GM18858 (cell line): ENCODE measurements at regions not wholly inside any gene's neighbourhood (a gene's known extent, or its start where the extent isn't known, plus 50 kb on each side); places are given as distances from the start of the nearest gene placed in this dataset.

Source experiments
- ATAC-seq: cut with Tn5 transposase; IDR thresholded peaks from one replicate; pipeline ENCODE4 v1.9.1; 2021; ENCODE audit not compliant: unreplicated experiment

DNA sequence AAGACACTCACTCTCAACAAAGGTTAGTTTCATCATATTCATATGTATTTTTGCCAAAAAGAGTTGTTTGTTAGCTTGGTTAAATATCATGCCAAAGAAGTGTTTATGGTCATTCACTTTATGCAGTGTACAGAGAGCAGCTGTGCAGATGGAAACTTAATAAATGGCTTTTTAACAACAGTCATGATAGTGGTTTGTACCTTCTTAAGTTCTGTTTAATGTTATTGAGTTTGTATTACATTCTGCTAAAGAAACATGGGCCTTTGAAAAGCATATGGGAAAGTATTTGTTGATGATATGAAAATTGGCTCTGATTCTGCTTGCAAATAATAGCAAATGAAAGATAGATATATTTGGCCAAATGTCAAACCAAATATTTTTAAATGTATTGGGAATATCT lies 607.3 kb downstream of the NCAM2 start:
- ATAC-seq: no peak

DNA sequence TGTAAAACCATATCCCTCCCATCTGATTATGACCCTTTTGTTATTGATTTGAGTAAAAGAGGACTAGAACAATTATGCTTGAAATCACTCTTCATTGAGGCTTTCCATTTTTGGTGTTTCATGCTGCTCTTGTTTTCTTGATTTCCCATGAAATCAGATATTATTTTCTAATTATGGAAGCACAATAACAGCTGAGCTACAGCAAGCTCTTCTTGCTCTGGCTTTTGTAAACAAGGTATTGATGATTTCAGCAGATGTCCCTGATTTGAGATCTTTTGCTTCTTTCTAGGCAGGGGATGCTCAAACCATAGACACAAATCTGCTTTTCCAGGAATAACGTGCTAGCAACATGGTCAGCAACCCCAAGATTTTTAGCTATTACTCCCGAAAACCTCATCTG lies 607.8 kb downstream of the NCAM2 start:
- ATAC-seq: no peak

DNA sequence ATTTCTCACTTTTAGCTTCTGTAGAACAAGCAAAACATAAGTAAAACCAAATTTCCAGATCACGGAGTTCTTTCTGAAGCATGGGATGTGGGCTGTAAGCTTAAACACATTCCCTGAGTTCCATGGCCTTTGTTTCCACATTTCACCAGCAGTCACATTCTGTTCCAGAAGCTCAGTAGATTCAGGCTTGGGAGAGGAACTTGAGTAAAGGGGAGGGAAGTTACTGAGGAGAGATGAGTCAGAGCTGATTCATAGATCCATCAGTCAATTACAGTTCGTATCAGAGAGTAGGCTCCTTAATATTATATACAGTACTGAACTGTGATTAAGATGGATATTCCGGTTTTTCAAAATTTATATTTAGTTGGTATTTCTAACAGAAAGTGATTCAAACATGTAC lies 614.3 kb downstream of the NCAM2 start:
- ATAC-seq: no peak

DNA sequence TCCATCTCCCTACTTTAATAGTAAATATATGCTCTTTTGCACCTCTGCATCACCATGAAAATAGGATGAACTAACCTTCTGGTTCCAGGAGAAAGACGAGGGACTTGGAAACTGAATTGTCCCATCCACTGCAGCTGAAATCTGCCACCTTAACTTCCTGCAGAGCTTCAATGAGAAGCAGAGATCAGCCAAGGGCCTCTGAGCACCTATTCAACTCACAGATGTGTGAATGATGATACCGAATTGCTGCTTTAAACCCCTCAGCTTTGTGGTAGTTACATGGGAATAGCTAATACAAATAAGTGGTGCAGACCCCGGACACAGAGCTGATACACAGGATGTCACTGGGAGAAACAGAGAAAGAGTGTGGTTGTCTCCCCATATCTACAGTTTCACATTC lies 616.8 kb downstream of the NCAM2 start:
- no peak for ATAC-seq

DNA sequence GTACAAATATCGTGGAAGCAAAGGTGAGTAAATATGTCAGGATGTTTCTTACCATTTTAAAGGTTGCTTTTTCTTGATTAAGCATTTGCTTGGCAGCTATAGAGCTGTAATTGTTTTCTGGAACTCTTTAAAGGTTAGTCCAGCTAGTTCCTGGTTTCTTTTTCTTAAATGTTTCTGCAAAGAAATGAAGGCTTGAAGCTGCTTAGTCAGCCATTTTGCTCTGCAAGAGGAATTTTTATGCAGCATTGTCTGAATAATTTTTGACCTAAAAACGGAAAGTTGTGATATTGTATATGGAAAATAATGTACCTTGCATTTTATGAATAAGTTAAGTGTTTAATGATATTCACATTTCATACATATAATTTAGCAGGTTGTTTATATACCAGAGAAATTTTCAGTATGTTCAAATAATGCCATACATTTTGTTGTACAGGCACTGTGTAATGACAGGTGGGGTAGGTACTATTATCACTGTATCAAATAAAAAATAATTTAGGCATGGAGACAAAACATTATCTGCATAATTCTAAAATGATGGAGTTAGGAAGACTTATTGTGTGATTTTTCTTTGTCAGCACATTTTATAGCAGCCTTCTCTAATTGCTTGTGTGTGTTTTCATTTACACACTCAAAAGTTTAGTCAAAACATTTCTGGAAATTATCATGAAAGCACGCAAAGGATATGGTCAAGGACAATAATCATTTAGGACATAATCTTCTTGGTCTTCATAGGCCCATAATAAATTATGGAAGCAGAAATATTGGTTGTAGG lies 624.4 kb downstream of the NCAM2 start:
- ATAC-seq: no peak

DNA sequence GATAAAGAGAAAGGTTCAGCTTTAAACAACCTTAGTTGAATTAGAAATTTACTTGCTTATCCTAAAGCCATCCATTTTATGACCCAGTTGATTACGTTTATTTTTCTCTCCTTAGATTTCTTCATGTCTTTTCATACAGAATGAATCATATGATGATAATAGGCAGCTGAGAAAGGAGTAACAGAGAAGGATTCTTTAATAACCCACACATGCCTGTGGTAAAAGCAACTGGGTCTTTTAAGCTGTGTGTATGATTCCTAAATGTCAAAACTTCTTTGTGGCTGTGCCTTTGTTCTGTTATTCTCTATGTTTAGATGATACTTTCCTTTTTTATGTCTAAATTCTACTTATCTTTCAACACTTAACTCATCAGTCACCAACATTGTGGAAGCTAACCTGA lies 626.5 kb downstream of the NCAM2 start:
- no peak for ATAC-seq

DNA sequence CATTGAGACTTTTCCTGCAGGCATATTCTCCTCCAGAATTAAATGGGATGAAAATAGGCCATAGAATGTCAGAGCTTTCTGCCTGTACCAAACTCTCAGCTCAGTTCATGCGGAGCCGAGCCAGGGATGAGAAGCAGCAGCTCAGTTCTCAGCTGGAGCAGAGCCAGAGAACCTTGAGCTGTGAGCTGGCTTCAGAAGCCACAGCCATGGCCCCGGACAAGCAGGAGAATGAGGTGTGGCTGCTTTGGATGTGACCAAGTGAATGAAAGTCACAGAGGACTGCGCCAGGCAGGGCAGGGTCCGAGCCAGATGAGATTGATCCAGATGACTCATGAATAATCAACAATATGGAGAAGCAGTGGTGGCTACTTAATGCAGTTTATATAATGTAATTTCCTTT lies 633.8 kb downstream of the NCAM2 start:
- ATAC-seq: no peak

DNA sequence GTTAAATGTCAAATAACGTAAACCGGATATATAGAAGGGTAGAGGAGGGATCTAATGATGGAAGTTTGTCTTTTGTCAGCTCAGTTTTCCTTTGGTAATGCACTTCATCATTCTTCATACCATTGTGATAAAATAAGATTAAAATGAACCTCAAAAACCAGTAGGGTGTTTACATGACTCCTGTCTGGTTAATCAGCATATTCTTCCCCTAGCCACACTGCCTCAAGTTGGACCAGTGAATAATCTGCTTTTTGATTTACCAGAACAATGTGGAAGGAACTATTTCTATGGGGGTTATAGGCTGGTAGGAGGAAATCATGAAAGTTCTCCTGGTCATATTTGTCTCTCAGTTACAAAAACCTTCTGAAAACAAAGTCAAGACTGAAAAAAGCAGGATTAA lies 634.7 kb downstream of the NCAM2 start:
- no peak for ATAC-seq

DNA sequence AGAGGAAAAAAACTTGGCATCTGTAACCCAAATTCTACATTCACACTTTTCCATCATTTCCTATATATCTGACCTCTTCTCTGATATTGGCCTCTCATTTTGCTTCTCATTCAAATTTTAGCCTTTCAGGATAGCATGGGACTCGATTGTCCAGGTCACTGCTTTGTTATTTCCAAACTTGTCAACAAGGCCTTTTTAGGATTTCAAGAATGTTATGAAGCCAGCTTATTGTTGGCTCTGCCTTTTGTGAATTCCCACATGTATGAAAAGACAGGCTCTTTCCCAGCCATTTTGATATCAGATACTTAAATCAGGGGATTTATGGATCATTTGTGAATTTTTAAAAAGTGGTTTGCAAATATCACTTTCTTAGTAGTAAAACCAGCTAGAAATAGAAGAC lies 663.5 kb downstream of the NCAM2 start:
- no peak for ATAC-seq

DNA sequence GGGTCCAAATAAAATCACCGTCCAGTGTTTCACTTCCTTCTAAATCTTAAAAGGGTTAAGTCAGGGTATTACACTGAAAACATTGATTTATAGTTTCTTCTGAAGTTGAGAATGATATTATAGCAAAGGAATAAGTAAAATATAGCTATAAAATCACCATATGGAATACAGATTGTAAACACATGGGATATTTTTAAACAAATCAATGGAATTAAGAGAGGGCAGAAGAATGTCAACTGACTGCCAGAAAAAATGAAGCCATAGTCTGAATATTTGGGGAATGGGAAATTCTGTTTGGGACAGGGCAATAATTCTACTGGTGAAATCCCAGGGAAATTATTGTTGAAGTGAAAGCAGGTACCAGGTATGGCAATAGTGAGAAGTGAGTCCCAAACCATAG lies 664.6 kb downstream of the NCAM2 start:
- ATAC-seq: no peak

DNA sequence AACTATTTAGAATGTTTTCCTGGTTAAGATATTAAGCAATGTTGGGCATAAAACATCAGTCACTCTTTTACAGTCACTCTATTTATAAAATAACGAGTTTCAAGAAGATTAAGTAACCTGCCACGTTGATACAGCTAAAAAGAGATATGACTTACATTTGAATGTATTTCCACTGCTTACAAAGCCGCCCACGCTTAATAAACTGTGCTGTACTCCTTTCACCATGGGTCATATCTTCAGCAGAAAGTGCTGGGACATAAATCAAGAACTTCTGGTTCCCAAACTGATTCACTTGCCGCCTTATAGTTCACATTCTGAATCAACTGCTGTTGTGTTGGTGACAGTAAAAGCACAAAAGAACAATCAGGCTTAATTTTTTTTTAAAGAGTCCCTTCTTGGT lies 666.7 kb downstream of the NCAM2 start:
- no peak for ATAC-seq

DNA sequence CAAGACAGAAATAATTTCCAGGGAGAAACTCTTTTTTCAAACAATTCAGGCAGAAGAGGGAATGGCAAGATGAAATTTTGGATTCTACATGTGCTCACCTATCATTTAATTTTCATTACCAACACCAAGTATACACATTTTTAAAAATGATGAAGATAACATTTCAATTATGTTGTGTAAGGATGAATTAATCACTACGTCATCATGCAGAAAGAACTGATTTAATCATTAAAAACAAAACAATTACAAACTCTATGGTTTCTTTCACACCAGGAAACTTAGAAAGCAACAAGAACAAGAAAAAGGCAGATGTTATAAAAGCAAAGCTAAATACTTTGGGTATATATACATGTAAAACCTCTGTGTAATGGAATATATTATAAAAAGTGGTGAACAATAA lies 668.5 kb downstream of the NCAM2 start:
- no peak for ATAC-seq

DNA sequence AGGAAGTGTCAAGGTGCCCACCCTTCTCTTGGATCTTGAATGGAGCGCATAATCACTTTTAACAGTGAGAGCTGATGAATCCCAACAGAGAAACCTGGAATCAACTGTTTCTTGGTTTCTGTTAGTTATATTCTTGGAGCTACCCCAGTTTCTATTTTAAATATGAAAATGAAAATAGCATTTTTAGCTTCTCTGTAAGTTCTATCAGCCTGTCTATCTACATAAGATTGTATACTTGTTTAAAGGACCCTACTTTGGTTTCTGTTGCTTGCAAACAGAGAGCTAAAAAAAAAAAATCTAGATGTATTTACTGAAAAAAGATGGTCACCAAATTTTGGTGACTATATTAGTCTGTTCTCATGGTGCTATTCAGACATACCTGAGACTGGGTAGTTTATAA lies 670.0 kb downstream of the NCAM2 start:
- ATAC-seq: no peak

DNA sequence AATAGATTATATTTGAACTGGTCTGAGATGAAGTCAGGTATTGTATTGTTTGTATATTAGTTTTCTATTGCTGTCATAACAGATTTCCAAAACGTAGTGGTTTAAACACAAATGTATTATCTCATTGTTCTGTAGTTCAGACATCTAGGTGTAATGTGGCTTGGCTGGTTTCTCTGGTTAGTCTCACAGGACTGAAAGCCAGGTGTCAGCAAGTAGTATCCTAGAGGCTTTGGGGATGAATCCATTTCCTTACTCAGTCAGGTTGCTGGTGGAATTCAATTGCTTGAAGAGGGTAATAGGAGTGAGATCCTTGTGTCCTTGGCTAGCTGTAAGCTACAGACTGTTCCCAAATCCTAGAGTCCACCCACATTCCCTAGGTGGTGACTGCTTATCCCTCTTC lies 675.8 kb downstream of the NCAM2 start:
- ATAC-seq: no peak

DNA sequence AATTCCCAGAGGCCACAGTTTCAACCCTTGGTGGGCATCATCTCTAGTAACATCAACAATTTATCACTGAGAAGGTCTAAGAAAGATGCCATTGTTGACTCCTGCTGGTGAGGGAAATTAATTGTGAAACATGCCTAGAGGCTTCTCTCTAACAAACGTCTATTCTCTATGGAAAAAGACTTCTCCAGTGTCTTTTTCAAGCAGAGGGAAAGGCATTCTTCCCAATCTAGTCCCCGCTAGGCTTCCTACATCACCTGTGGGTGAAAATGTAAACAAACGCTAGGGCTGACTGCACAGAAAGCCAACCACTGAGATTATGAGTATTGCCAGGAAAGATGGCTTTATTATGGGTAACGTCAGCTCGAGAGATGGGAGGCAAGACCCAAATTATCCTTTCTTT lies 677.4 kb downstream of the NCAM2 start:
- ATAC-seq: no peak

DNA sequence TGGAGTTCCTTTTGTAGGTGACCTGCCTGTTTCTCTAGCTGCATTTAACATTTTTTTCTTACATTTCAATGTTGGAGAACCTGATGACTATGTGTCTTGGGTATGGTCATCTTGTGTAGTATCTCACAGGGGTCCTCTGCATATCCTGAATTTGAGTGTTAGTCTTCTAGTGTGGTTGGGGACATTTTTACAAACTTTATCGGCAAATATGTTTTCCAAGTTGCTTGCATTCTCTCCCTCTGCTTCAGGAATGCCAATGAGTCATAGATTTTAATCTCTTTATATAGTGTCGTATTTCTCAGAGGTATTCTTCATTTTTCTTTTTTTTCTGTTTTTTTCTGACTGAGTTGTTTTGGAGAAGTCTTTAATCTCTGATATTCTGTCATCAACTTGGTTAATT lies 684.0 kb downstream of the NCAM2 start:
- no peak for ATAC-seq

DNA sequence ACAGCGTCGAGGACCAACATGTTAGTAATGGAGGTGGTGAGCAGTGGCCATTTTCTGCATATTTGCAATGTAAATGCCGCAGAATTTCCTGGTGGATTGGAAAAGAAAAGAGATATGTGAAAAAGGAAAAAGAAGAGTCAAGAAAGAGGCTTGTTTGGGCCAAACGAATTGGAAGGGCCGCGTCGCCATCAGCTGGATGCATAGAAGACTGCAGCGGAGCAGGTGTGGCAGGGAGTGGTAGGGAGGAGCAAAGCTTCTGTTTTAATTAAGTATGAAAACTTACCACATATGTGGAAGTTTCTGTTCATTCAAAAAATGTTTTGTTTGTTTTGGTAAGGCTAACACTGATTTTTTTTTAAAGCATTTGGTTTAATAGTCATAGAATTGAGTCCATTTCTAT lies 690.7 kb downstream of the NCAM2 start:
- no peak for ATAC-seq

DNA sequence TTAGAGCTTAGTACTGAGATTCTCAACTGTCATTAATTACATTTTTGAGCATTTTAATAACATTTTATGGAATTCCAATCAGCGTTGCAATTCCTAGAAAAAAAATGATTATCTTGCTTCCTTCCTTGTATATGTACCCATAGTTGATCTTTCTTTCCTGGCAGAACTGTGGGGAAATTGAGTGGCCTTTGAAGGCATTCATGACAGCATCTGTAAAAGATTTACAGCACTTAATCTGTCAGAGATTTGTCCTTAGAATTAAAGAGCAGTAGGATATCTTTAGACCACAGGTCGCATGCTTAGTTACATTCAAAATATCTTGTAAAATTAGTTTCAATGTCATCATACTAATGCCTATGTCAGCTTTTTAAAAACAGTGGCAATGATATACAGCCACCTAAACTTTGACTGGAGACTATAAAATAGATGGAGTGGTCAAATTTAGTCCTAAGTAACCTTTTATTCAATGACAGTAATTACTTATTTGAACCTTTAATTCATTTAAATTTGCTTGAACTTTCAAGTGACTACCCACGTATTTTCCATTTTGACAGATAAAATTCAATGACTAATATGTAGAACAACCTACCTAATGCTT lies 692.0 kb downstream of the NCAM2 start:
- ATAC-seq: no peak

DNA sequence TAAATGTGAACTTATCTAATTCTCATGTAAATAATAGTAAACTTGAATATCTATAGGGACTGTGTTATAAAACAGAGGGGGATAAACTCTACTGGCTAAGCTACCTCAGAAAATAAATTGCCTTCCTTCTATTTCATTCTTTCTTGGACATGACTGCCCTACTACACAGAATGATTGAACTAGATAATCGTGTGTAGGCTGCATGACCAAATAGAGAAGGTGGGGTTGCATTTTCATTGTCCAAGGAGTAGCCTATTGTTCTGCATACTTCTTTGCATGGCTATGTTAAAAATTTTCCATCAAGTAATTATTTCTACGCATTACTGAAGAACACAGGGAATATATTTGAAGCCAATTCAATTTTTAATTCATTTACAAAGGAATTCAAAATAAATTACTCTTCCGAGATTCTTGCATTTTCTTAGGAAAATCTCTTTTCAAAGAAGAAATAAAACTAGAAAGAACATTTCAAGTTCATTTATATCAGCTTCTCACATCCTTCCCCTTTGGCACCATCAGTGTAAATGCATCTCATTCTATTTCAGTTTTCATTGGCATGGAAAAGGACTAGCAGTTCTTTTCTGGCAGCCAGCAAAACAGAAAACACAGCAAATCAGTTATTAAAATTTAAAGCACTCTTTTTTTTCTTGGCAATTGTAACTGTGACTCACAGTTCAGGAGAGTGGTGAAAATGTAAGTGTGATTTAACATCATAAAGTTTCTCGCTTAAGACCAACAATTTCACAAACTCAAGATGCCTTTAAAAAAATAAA lies 714.7 kb downstream of the NCAM2 start:
- no peak for ATAC-seq

DNA sequence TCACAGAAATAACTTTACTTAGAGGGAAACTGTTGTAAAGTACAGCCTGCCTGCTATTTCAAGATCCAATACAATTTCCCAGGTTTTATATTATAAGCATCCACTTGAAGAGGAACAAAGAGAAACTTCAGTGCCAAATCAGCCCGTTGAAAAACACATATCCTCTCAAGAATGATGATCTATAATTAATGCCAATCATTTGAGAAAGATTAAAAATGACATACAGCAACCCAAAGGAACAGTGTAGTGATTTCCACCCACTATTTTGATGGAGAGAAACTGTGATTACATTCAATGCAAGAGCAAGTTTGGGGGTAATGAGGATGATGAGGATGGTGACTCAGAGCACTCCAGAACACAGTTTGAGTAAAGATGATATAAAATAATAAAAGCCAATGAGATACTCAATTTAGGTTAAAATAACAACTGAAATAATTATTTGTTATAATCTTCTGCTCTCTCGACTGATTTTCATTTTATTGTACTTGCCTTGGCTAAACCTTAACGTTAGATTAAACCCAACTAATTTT lies 715.5 kb downstream of the NCAM2 start:
- no peak for ATAC-seq

DNA sequence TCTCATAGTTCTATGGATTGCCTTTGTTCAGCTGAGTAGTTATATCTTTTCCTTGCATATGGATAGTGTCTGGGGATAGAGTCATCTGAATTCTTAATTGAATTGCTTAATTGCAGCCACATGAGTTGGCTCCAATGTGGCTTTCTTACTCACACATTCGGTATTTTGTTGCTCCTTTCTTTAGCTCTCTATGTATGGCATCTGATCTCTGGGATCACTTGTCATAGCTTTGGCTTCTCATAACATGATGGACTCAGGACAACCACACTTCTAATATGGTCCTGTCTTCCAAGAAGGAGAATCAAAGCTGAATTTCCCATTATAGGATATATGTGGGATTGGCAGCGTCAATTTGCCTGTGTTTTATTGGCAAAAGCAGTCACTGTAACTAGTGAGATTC lies 716.2 kb downstream of the NCAM2 start:
- no peak for ATAC-seq
